ENCODE measurements at regions not wholly inside any gene's neighbourhood (a gene's known extent, or its start where the extent isn't known, plus 50 kb on each side); places are given as distances from the start of the nearest gene placed in this dataset.

GRCh38 chr7:125391921-125392320 lies 462.3 kb upstream of the POT1 start:
- Mint-ChIP-seq H3K9me3 (peaks cover 7% of the 10 kb centered on the region), H3K4me1 (ENCODE audit: low read depth) (no peaks in the 10 kb centered on the region), H3K27ac (no peak overlapping the region), H3K27me3 (ENCODE audit: low read depth) (no peaks in the 10 kb centered on the region), H3K36me3 (ENCODE audit: low read depth) (no peaks in the 10 kb centered on the region), H3K4me3 (no peak overlapping the region)
- no peak for DNase-seq (ENCODE audit: low spot score)

GRCh38 chr7:125390981-125391380 lies 461.4 kb upstream of the POT1 start:
- peaks cover 7% of the 10 kb centered on the region for H3K9me3 Mint-ChIP-seq
- no peaks in the 10 kb centered on the region for H3K36me3 Mint-ChIP-seq (ENCODE audit: low read depth)
- no peak for DNase-seq (ENCODE audit: low spot score)
- H3K4me1 Mint-ChIP-seq (ENCODE audit: low read depth): no peaks in the 10 kb centered on the region
- H3K27ac Mint-ChIP-seq: no peak overlapping the region
- no peaks in the 10 kb centered on the region for H3K27me3 Mint-ChIP-seq (ENCODE audit: low read depth)
- H3K4me3 Mint-ChIP-seq: no peak overlapping the region

- Mint-ChIP-seq H3K36me3 (ENCODE audit: low read depth) (no peaks in the 10 kb centered on the region), H3K27ac (no peak overlapping the region), H3K27me3 (ENCODE audit: low read depth) (no peaks in the 10 kb centered on the region), H3K9me3 (peaks cover 11% of the 10 kb centered on the region), H3K4me1 (ENCODE audit: low read depth) (no peaks in the 10 kb centered on the region), H3K4me3 (no peak overlapping the region)
- DNase-seq (ENCODE audit: low spot score): no peak
Observed at GRCh38 chr7:125386211-125386610, 456.6 kb upstream of the POT1 start.

- no peaks in the 10 kb centered on the region for H3K4me1 Mint-ChIP-seq (ENCODE audit: low read depth)
- no peaks in the 10 kb centered on the region for H3K27me3 Mint-ChIP-seq (ENCODE audit: low read depth)
- H3K9me3 Mint-ChIP-seq: peaks cover 11% of the 10 kb centered on the region
- no peak overlapping the region for H3K27ac Mint-ChIP-seq
- no peaks in the 10 kb centered on the region for H3K36me3 Mint-ChIP-seq (ENCODE audit: low read depth)
- H3K4me3 Mint-ChIP-seq: no peak overlapping the region
- DNase-seq (ENCODE audit: low spot score): no peak
Observed at GRCh38 chr7:125383324-125383723, 453.7 kb upstream of the POT1 start.

GRCh38 chr7:125382401-125382800 lies 452.8 kb upstream of the POT1 start:
- H3K4me1 Mint-ChIP-seq (ENCODE audit: low read depth): no peaks in the 10 kb centered on the region
- H3K4me3 Mint-ChIP-seq: no peak overlapping the region
- no peaks in the 10 kb centered on the region for H3K36me3 Mint-ChIP-seq (ENCODE audit: low read depth)
- no peak overlapping the region for H3K27ac Mint-ChIP-seq
- H3K9me3 Mint-ChIP-seq: peaks cover 11% of the 10 kb centered on the region
- no peaks in the 10 kb centered on the region for H3K27me3 Mint-ChIP-seq (ENCODE audit: low read depth)
- no peak for DNase-seq (ENCODE audit: low spot score)

- H3K27ac Mint-ChIP-seq: no peak overlapping the region
- H3K4me3 Mint-ChIP-seq: no peak overlapping the region
- no peaks in the 10 kb centered on the region for H3K4me1 Mint-ChIP-seq (ENCODE audit: low read depth)
- no peaks in the 10 kb centered on the region for H3K27me3 Mint-ChIP-seq (ENCODE audit: low read depth)
- DNase-seq (ENCODE audit: low spot score): no peak
- H3K36me3 Mint-ChIP-seq (ENCODE audit: low read depth): no peaks in the 10 kb centered on the region
- H3K9me3 Mint-ChIP-seq: no peaks in the 10 kb centered on the region
Observed at GRCh38 chr7:125375942-125376341, 446.3 kb upstream of the POT1 start.

- H3K9me3 Mint-ChIP-seq: peaks cover 3% of the 10 kb centered on the region
- no peak overlapping the region for H3K4me3 Mint-ChIP-seq
- H3K27me3 Mint-ChIP-seq (ENCODE audit: low read depth): no peaks in the 10 kb centered on the region
- H3K4me1 Mint-ChIP-seq (ENCODE audit: low read depth): no peaks in the 10 kb centered on the region
- no peak for DNase-seq (ENCODE audit: low spot score)
- no peaks in the 10 kb centered on the region for H3K36me3 Mint-ChIP-seq (ENCODE audit: low read depth)
- H3K27ac Mint-ChIP-seq: no peak overlapping the region
Observed at GRCh38 chr7:125370502-125370901, 440.9 kb upstream of the POT1 start.

- H3K4me1 Mint-ChIP-seq (ENCODE audit: low read depth): no peaks in the 10 kb centered on the region
- no peaks in the 10 kb centered on the region for H3K36me3 Mint-ChIP-seq (ENCODE audit: low read depth)
- no peak for DNase-seq (ENCODE audit: low spot score)
- H3K9me3 Mint-ChIP-seq: peaks cover 5% of the 10 kb centered on the region
- no peak overlapping the region for H3K27ac Mint-ChIP-seq
- no peaks in the 10 kb centered on the region for H3K27me3 Mint-ChIP-seq (ENCODE audit: low read depth)
- H3K4me3 Mint-ChIP-seq: no peak overlapping the region
Observed at GRCh38 chr7:125363873-125364272, 434.2 kb upstream of the POT1 start.

- Mint-ChIP-seq H3K36me3 (ENCODE audit: low read depth) (no peaks in the 10 kb centered on the region), H3K4me3 (no peak overlapping the region), H3K4me1 (ENCODE audit: low read depth) (no peaks in the 10 kb centered on the region), H3K27ac (no peak overlapping the region), H3K9me3 (peaks cover 3% of the 10 kb centered on the region), H3K27me3 (ENCODE audit: low read depth) (no peaks in the 10 kb centered on the region)
- no peak for DNase-seq (ENCODE audit: low spot score)
Observed at GRCh38 chr7:125358551-125359167, 429.0 kb upstream of the POT1 start.

GRCh38 chr7:125357676-125358455 lies 428.2 kb upstream of the POT1 start:
- H3K27me3 Mint-ChIP-seq (ENCODE audit: low read depth): no peaks in the 10 kb centered on the region
- no peak for DNase-seq (ENCODE audit: low spot score)
- H3K4me1 Mint-ChIP-seq (ENCODE audit: low read depth): no peaks in the 10 kb centered on the region
- no peak overlapping the region for H3K27ac Mint-ChIP-seq
- H3K9me3 Mint-ChIP-seq: peaks cover 3% of the 10 kb centered on the region
- H3K36me3 Mint-ChIP-seq (ENCODE audit: low read depth): no peaks in the 10 kb centered on the region
- no peak overlapping the region for H3K4me3 Mint-ChIP-seq

- no peak for DNase-seq (ENCODE audit: low spot score)
- no peaks in the 10 kb centered on the region for H3K36me3 Mint-ChIP-seq (ENCODE audit: low read depth)
- no peak overlapping the region for H3K27ac Mint-ChIP-seq
- H3K4me1 Mint-ChIP-seq (ENCODE audit: low read depth): no peaks in the 10 kb centered on the region
- no peaks in the 10 kb centered on the region for H3K27me3 Mint-ChIP-seq (ENCODE audit: low read depth)
- H3K4me3 Mint-ChIP-seq: no peak overlapping the region
- peaks cover 3% of the 10 kb centered on the region for H3K9me3 Mint-ChIP-seq
Observed at GRCh38 chr7:125355899-125356298, 426.3 kb upstream of the POT1 start.

GRCh38 chr7:125347269-125347668 lies 417.6 kb upstream of the POT1 start:
- Mint-ChIP-seq H3K27me3 (ENCODE audit: low read depth) (no peaks in the 10 kb centered on the region), H3K4me1 (ENCODE audit: low read depth) (no peaks in the 10 kb centered on the region), H3K36me3 (ENCODE audit: low read depth) (no peaks in the 10 kb centered on the region), H3K4me3 (no peak overlapping the region), H3K27ac (no peak overlapping the region), H3K9me3 (no peaks in the 10 kb centered on the region)
- no peak for DNase-seq (ENCODE audit: low spot score)

GRCh38 chr7:125338110-125338509 lies 408.5 kb upstream of the POT1 start:
- no peak for DNase-seq (ENCODE audit: low spot score)
- Mint-ChIP-seq H3K27me3 (ENCODE audit: low read depth) (no peaks in the 10 kb centered on the region), H3K36me3 (ENCODE audit: low read depth) (no peaks in the 10 kb centered on the region)

GRCh38 chr7:125336326-125336725 lies 406.7 kb upstream of the POT1 start:
- Mint-ChIP-seq H3K36me3 (ENCODE audit: low read depth) (no peaks in the 10 kb centered on the region), H3K9me3 (peaks cover 7% of the 10 kb centered on the region), H3K4me3 (no peak overlapping the region), H3K4me1 (ENCODE audit: low read depth) (no peaks in the 10 kb centered on the region), H3K27ac (no peak overlapping the region), H3K27me3 (ENCODE audit: low read depth) (no peaks in the 10 kb centered on the region)
- DNase-seq (ENCODE audit: low spot score): no peak

More at GRCh38 chr7:125338110-125338509, 408.5 kb upstream of the POT1 start:
- no peaks in the 10 kb centered on the region for H3K4me1 Mint-ChIP-seq (ENCODE audit: low read depth)
- no peak overlapping the region for H3K27ac Mint-ChIP-seq
- H3K9me3 Mint-ChIP-seq: peaks cover 5% of the 10 kb centered on the region
- H3K4me3 Mint-ChIP-seq: no peak overlapping the region

Data from T-helper 2 cell treated with Interferon-gamma antibody and Interleukin-4, amounts not matched to agents 5 μg/mL and 100 μg/mL, for 36 hours (primary cell).